OCI-LY3 (cell line): ENCODE measurements at regions not wholly inside any gene's neighbourhood (a gene's known extent, or its start where the extent isn't known, plus 50 kb on each side); places are given as distances from the start of the nearest gene placed in this dataset.

Experiments
- H2AFZ ChIP-seq: fragments of 200-600, 300-600 bp; shearing (Covaris generic); 2 replicates; pipeline ENCODE4 v1.6.0; 2014; ENCODE audit warnings: antibody characterized with exemption, low read depth, low read length
- H3K27ac ChIP-seq: fragments of 200-600, 300-600 bp; sonication (generic); 2 replicates; pipeline ENCODE4 v1.5.1; 2014; ENCODE audit warnings: mild to moderate bottlenecking, low read length, moderate library complexity, mixed read lengths
- H3K27me3 ChIP-seq: fragments of 200-600, 300-600 bp; sonication (generic); 2 replicates; pipeline ENCODE4 v1.6.1; 2014; ENCODE audit warnings: low read depth, low read length, mixed read lengths
- H3K36me3 ChIP-seq: fragments of 200-600, 300-600 bp; sonication (generic); replicated peaks from 2 replicates; pipeline ENCODE3; 2014; ENCODE audit warnings: low read depth, low read length, mixed read lengths
- H3K4me1 ChIP-seq: fragments of 300-600, 200-600 bp; sonication (generic); 2 replicates; pipeline ENCODE4 v1.6.1; 2014; ENCODE audit warnings: low read length, mixed read lengths
- H3K4me2 ChIP-seq: fragments of 200-600, 300-600 bp; sonication (generic); 2 replicates; pipeline ENCODE4 v1.6.1; 2014; ENCODE audit warnings: low read length, mixed read lengths
- H3K4me3 ChIP-seq: fragments of 300-600, 200-600 bp; sonication (generic); 2 replicates; pipeline ENCODE4 v1.5.1; 2014; ENCODE audit warnings: antibody characterized with exemption, mild to moderate bottlenecking, low read length, moderate library complexity
- H3K79me2 ChIP-seq: fragments of 300-600, 200-600 bp; shearing (Covaris generic); 2 replicates; pipeline ENCODE4 v1.6.1; 2014; ENCODE audit warnings: mild to moderate bottlenecking, low read length, mixed read lengths
- H3K9ac ChIP-seq: fragments of 300-600, 200-600 bp; shearing (Covaris generic); 2 replicates; pipeline ENCODE4 v1.6.0; 2014; ENCODE audit warnings: mild to moderate bottlenecking, low read length, moderate library complexity
- H3K9me3 ChIP-seq: fragments of 200-600, 300-600 bp; shearing (Covaris generic); 2 replicates; pipeline ENCODE4 v1.6.1; 2014; ENCODE audit warnings: low read length, mixed read lengths; ENCODE audit not compliant: insufficient read depth
- H4K20me1 ChIP-seq: fragments of 200-600, 300-600 bp; sonication (generic); 2 replicates; pipeline ENCODE4 v1.6.1; 2016; ENCODE audit warnings: low read length, mixed read lengths; ENCODE audit not compliant: insufficient read depth
- EZH2phosphoT487 ChIP-seq: fragments of 200-600 bp; shearing (Covaris generic); IDR thresholded peaks from 2 replicates; pipeline ENCODE4 v1.6.1; 2018; ENCODE audit warnings: antibody characterized with exemption, mixed run types, low read depth
- TF ChIP-seq, protein P1 (sequence below): fragments of 200-600, 300-600 bp; sonication (generic); IDR thresholded peaks from 2 replicates; pipeline ENCODE4 v1.5.1; 2014; ENCODE audit warnings: antibody characterized with exemption, low read length, low read depth

DNA sequence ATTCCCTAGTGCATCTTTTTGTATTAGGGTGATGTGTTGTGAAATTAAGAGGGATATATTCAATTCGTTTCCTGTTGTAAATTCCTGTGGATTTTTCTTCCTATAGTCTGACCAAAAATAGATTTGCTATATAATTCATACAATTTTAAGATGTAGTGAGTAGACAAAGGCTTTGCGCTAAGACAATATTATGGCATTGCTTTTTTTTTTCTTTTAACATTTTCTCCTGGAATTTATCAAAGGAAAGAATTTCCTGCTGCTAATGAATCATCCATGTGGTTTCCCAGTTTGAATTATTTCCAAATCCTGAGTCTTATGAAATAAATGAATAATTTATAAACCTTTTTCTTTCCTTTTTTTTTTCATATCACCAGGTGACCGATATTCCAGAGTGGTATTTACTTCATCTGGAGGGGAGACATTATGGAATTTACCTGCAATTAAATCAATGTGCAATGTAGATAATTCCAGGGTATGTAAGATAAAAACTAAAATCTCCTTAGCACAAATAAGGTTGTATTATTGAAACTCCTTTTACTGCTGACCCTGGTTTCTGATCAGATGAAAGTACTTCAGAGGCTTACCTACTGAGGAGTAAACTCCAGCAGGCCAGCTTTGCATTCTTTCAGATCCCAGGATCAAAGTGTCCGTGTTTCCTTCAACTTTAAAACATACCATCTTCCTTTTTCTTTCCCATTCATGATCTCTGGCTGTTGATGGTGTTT is 148.4 kb downstream of the TLR5 start:
- H3K4me3 ChIP-seq = no peak overlapping the region
- no peaks in the 10 kb centered on the region for H3K79me2 ChIP-seq
- no peak overlapping the region for H3K27ac ChIP-seq
- peaks cover 13% of the 10 kb centered on the region; the same call in 1 of the 2 replicates for H3K27me3 ChIP-seq
- H4K20me1 ChIP-seq = no peaks in the 10 kb centered on the region
- no peaks in the 10 kb centered on the region for H3K36me3 ChIP-seq
- H3K9ac ChIP-seq = no peak overlapping the region
- no peak overlapping the region for H2AFZ ChIP-seq
- TF ChIP-seq, protein P1, sequence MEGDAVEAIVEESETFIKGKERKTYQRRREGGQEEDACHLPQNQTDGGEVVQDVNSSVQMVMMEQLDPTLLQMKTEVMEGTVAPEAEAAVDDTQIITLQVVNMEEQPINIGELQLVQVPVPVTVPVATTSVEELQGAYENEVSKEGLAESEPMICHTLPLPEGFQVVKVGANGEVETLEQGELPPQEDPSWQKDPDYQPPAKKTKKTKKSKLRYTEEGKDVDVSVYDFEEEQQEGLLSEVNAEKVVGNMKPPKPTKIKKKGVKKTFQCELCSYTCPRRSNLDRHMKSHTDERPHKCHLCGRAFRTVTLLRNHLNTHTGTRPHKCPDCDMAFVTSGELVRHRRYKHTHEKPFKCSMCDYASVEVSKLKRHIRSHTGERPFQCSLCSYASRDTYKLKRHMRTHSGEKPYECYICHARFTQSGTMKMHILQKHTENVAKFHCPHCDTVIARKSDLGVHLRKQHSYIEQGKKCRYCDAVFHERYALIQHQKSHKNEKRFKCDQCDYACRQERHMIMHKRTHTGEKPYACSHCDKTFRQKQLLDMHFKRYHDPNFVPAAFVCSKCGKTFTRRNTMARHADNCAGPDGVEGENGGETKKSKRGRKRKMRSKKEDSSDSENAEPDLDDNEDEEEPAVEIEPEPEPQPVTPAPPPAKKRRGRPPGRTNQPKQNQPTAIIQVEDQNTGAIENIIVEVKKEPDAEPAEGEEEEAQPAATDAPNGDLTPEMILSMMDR = no peak
- TF ChIP-seq EZH2phosphoT487 = no peak
- no peaks in the 10 kb centered on the region for H3K4me1 ChIP-seq
- H3K4me2 ChIP-seq = no peak overlapping the region
- H3K9me3 ChIP-seq = no peaks in the 10 kb centered on the region

DNA sequence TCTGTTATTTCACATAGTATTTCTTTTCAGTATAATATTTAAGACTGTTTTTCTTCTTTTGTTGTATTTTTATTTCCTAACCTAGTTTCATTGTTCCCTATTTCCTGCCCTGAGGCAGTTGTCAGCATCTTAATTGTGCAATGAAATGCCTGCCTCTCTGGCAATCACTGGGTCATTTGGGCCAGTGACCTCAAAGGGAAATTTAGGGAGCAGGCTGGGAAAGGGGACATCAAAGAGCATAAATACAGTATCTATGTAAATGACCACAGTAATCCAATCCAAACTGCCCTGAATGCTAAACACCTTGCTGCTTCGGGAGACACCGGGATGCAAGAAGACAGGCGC is 147.8 kb downstream of the TLR5 start:
- no peak overlapping the region for H3K4me3 ChIP-seq
- H3K9me3 ChIP-seq = no peaks in the 10 kb centered on the region
- peaks cover 13% of the 10 kb centered on the region; the same call in 1 of the 2 replicates for H3K27me3 ChIP-seq
- no peaks in the 10 kb centered on the region for H3K79me2 ChIP-seq
- no peaks in the 10 kb centered on the region for H4K20me1 ChIP-seq
- TF ChIP-seq, protein P1 = no peak
- TF ChIP-seq EZH2phosphoT487 = no peak
- no peak overlapping the region for H3K9ac ChIP-seq
- no peaks in the 10 kb centered on the region for H3K36me3 ChIP-seq
- H3K4me2 ChIP-seq = no peak overlapping the region
- no peak overlapping the region for H2AFZ ChIP-seq
- H3K4me1 ChIP-seq = no peaks in the 10 kb centered on the region
- no peak overlapping the region for H3K27ac ChIP-seq

DNA sequence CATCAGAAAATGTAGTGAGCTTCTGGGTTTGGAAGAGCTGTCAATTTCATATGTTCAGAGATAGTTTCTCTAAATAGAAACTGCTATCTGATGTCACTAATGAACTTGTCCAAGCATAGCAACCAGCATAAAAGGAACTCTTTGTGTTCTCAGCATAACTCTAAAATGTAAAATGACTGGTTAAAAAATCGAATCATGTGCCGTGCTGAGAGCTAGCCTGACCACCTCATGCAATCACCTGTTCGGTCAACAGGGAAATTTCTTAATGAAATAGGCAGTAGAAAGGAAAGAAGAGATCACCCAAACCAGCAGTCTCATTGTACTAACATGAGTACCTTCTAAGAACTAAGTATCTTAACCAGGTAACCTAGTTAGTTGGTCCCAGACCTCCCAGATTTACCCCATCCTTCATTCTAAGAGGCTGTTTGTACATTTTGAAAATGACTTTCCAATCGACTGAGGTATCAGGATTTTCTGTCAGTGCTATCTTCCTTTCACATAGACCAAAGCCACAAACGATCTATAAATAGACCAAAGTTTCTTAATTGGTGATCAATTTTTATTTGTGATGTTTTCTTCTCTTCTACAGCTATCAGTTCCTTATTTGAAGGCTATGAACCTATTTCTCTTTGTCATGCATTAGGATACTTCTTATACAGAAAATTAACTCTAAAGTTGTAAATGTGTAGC is 147.3 kb downstream of the TLR5 start:
- no peak overlapping the region for H2AFZ ChIP-seq
- TF ChIP-seq, protein P1 = no peak
- TF ChIP-seq EZH2phosphoT487 = no peak
- H3K4me2 ChIP-seq = no peak overlapping the region
- no peak overlapping the region for H3K27ac ChIP-seq
- no peaks in the 10 kb centered on the region for H3K4me1 ChIP-seq
- H3K79me2 ChIP-seq = no peaks in the 10 kb centered on the region
- peaks cover 13% of the 10 kb centered on the region; the same call in 1 of the 2 replicates for H3K27me3 ChIP-seq
- no peaks in the 10 kb centered on the region for H4K20me1 ChIP-seq
- no peaks in the 10 kb centered on the region for H3K36me3 ChIP-seq
- H3K9ac ChIP-seq = no peak overlapping the region
- H3K4me3 ChIP-seq = no peak overlapping the region
- H3K9me3 ChIP-seq = no peaks in the 10 kb centered on the region

DNA sequence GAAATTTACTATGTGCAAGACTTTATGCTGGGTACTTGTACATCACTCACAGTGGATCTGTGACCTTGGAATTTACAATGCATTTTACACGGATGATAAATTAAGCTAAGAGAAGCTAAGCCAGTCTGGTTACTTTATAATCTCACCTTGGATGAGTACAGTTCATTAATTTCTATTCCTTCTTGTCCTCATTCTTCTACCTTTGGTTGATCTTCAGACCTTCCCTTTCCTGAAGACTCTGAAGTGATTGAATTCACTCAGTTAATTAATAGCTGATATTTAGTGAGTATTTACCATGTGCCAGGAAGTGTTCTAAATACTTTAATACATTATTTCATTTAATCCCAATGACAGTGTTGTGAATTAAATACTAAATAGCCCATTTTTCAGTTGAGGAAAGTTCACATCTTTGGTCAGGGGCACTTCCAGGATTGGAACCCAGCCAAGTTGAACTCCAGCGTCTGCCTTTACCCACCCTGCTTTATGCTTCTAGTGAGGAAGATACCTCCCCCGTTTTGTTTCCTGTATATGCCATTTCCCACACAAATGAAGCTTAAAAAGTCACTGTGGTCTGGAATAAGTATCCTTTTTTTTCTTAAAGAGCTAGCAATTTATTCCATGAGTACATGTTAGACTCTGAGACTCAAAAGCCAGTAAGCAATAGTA is 146.6 kb downstream of the TLR5 start:
- TF ChIP-seq, protein P1 = no peak
- no peak for TF ChIP-seq EZH2phosphoT487
- H3K4me3 ChIP-seq = no peak overlapping the region

More for the DNA sequence above, 146.6 kb downstream of the TLR5 start:
- Histone ChIP-seq H3K27ac (no peak overlapping the region), H4K20me1 (no peaks in the 10 kb centered on the region), H3K9me3 (no peaks in the 10 kb centered on the region), H2AFZ (no peak overlapping the region), H3K4me2 (no peak overlapping the region), H3K4me1 (no peaks in the 10 kb centered on the region), H3K36me3 (no peaks in the 10 kb centered on the region), H3K9ac (no peak overlapping the region), H3K79me2 (no peaks in the 10 kb centered on the region), H3K27me3 (peaks cover 13% of the 10 kb centered on the region; the same call in 1 of the 2 replicates)
